K562 (cell line): ENCODE measurements at regions not wholly inside any gene's neighbourhood (a gene's known extent, or its start where the extent isn't known, plus 50 kb on each side); places are given as distances from the start of the nearest gene placed in this dataset.

Experiments used
- FOXA1 ChIP-seq: fragments of 450-650 bp; IDR thresholded peaks from 2 replicates; pipeline ENCODE4 v1.6.1; 2016; ENCODE audit warnings: mild to moderate bottlenecking, borderline replicate concordance
- TCF7L2 ChIP-seq: fragments of 150-350 bp; IDR thresholded peaks from 2 replicates; pipeline ENCODE4 v1.6.1; 2016; ENCODE audit warnings: low read depth, mild to moderate bottlenecking, low read length, moderate library complexity
- ZBTB8A ChIP-seq: fragments of 450-650 bp; IDR thresholded peaks from 2 replicates; pipeline ENCODE4 v1.6.1; 2018; ENCODE audit warnings: mild to moderate bottlenecking, moderate library complexity; ENCODE audit not compliant: partially characterized antibody

DNA sequence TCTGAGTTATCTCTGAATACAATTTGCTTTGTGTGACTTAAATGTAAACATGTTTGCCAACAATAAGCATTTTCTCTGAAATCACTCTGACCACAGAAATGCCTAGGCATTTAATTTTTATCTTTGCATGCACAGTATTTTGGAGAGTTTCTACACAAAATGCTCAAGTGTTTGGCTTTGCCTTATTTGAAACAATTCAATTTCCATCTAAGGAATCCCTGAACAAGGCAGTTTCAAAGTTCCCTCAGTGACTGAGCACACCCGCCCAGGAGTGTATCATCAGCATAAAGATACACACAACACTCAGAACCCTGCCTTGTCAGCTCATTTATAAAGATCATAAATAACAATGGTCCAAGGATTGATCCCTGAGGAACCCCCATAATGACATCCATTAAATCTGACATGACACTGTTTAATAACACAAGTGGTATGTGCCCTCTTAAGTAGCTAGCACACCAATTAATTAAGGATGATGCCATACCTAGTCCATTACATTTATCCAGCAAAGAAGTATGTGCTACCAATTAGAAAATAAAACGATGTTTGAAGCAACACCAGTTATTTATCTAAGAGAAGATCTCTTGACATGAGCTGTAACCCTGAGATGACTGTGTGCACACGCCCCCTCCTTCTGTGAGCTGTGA lies 585.8 kb downstream of the ADGRL2 start:
- TF ChIP-seq TCF7L2, result no peak
- no peak for TF ChIP-seq FOXA1
- TF ChIP-seq ZBTB8A, result no peak
